ENCODE measurements at regions not wholly inside any gene's neighbourhood (a gene's known extent, or its start where the extent isn't known, plus 50 kb on each side); places are given as distances from the start of the nearest gene placed in this dataset.
"Not testable (repeated sequence)": the region's sequence is repeated elsewhere in the genome, so short reads cannot be mapped to it uniquely, and the experiment has no call there.

- DNase-seq (ENCODE audit: low read depth in 2 of 2): no peak
Observed at GRCh38 chr7:145464287-145464686, 628.4 kb upstream of the TPK1 start.

- DNase-seq (ENCODE audit: low read depth in 2 of 2): no peak
Observed at GRCh38 chr7:145462463-145462862, 626.6 kb upstream of the TPK1 start.

- no peak for DNase-seq (ENCODE audit: low read depth in 2 of 2)
Observed at GRCh38 chr7:145434811-145435210, 599.0 kb upstream of the TPK1 start.

- DNase-seq (ENCODE audit: low read depth in 2 of 2): no peak
Observed at GRCh38 chr7:145431834-145432233, 596.0 kb upstream of the TPK1 start.

- DNase-seq (ENCODE audit: low read depth in 2 of 2): not testable (repeated sequence)
Observed at GRCh38 chr7:145418481-145418880, 582.6 kb upstream of the TPK1 start.

- no peak for DNase-seq (ENCODE audit: low read depth in 2 of 2)
Observed at GRCh38 chr7:145411066-145411465, 575.2 kb upstream of the TPK1 start.

GRCh38 chr7:145398758-145399157, 562.9 kb upstream of the TPK1 start:
- no peak for DNase-seq (ENCODE audit: low read depth in 2 of 2)

- DNase-seq (ENCODE audit: low read depth in 2 of 2): no peak
Observed at GRCh38 chr7:145394126-145394525, 558.3 kb upstream of the TPK1 start.

GRCh38 chr7:145382762-145383161, 546.9 kb upstream of the TPK1 start:
- no peak for DNase-seq (ENCODE audit: low read depth in 2 of 2)

GRCh38 chr7:145378197-145378596, 542.3 kb upstream of the TPK1 start:
- DNase-seq (ENCODE audit: low read depth in 2 of 2): no peak

- no peak for DNase-seq (ENCODE audit: low read depth in 2 of 2)
Observed at GRCh38 chr7:145360511-145361100, 524.8 kb upstream of the TPK1 start.

GRCh38 chr7:145350334-145350733, 514.5 kb upstream of the TPK1 start:
- no peak for DNase-seq (ENCODE audit: low read depth in 2 of 2)

GRCh38 chr7:145349452-145349851, 513.6 kb upstream of the TPK1 start:
- DNase-seq (ENCODE audit: low read depth in 2 of 2): not testable (repeated sequence)

- no peak for DNase-seq (ENCODE audit: low read depth in 2 of 2)
Observed at GRCh38 chr7:145347271-145347670, 511.4 kb upstream of the TPK1 start.

GRCh38 chr7:145339319-145339718, 503.5 kb upstream of the TPK1 start:
- no peak for DNase-seq (ENCODE audit: low read depth in 2 of 2)

- no peak for DNase-seq (ENCODE audit: low read depth in 2 of 2)
Observed at GRCh38 chr7:145331522-145331921, 495.7 kb upstream of the TPK1 start.

GRCh38 chr7:145331076-145331475, 495.2 kb upstream of the TPK1 start:
- DNase-seq (ENCODE audit: low read depth in 2 of 2): no peak

- no peak for DNase-seq (ENCODE audit: low read depth in 2 of 2)
Observed at GRCh38 chr7:145327646-145328045, 491.8 kb upstream of the TPK1 start.

- no peak for DNase-seq (ENCODE audit: low read depth in 2 of 2)
Observed at GRCh38 chr7:145324081-145324480, 488.2 kb upstream of the TPK1 start.

GRCh38 chr7:145313551-145313950, 477.7 kb upstream of the TPK1 start:
- no peak for DNase-seq (ENCODE audit: low read depth in 2 of 2)

- no peak for DNase-seq (ENCODE audit: low read depth in 2 of 2)
Observed at GRCh38 chr7:145293754-145294153, 457.9 kb upstream of the TPK1 start.

- no peak for DNase-seq (ENCODE audit: low read depth in 2 of 2)
Observed at GRCh38 chr7:145293228-145293701, 457.4 kb upstream of the TPK1 start.

GRCh38 chr7:145289384-145289783, 453.5 kb upstream of the TPK1 start:
- DNase-seq (ENCODE audit: low read depth in 2 of 2): no peak

- no peak for DNase-seq (ENCODE audit: low read depth in 2 of 2)
Observed at GRCh38 chr7:145276118-145276517, 440.3 kb upstream of the TPK1 start.

Data from stimulated activated CD4-positive, alpha-beta T cell treated with anti-CD3 and anti-CD28 coated beads, Interleukin-4, amount 100 ng/mL, for 48 hours (primary cell).